GM19023 (cell line): ENCODE measurements at regions not wholly inside any gene's neighbourhood (a gene's known extent, or its start where the extent isn't known, plus 50 kb on each side); places are given as distances from the start of the nearest gene placed in this dataset.
"Not testable (repeated sequence)": the region's sequence is repeated elsewhere in the genome, so short reads cannot be mapped to it uniquely, and the experiment has no call there.

Experiments used
- ATAC-seq: cut with Tn5 transposase; IDR thresholded peaks from one replicate; pipeline ENCODE4 v1.9.1; 2021; ENCODE audit warnings: mild to moderate bottlenecking, moderate library complexity; ENCODE audit not compliant: unreplicated experiment

- no peak for ATAC-seq
Measured at GRCh38 chr13:94824601-94825000, 112.3 kb upstream of the SOX21 start.

- no peak for ATAC-seq
Measured at GRCh38 chr13:94822356-94822755, 110.0 kb upstream of the SOX21 start.

- no peak for ATAC-seq
Measured at GRCh38 chr13:94816256-94816655, 103.9 kb upstream of the SOX21 start.

- peak; percentile 98 for ATAC-seq
Measured at GRCh38 chr13:94813920-94814475, 101.7 kb upstream of the SOX21 start.

- ATAC-seq, result no peak
Measured at GRCh38 chr13:94811753-94812152, 99.4 kb upstream of the SOX21 start.

DNA sequence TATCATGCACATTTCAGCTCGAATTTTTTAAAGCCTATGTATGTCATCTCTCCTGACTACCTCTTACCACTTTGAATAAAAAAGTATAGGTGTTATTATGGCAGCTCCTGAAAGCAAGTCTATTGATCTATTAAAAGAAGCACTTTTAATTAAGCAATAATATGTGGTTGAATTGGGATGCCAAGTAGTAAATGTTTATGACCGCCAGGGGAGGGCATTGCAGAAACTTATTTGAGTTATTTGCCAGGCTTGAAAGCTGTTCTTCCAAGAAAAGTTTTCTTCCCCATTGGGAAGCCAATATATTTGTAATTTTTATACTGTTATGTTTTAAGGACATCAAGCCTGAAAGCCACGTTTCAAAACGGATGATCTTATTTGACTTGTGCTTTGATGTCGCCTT, 88.1 kb upstream of the SOX21 start:
- no peak for ATAC-seq

- no peak for ATAC-seq
Measured at GRCh38 chr13:94799299-94799698, 87.0 kb upstream of the SOX21 start.

DNA sequence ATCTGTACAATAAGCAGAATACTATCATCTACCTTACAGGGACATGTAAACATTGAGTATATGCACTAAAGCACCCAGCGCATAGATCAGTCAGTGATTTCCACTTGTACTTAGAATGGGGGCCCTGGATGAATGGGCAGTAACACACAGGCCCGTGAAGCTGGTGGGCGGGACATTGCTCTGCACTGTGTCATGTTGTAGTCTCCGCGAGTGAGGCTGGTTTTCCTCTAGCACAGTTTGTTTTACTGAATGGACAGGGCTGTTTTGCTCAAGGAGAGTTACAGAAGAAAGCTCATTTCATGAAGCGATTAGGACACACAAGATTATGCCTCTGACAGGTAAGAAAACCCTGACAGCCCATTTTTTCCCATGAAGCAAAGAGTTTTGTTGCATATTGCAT, 86.4 kb upstream of the SOX21 start:
- no peak for ATAC-seq

- ATAC-seq, result no peak
Measured at GRCh38 chr13:94795292-94795691, 82.9 kb upstream of the SOX21 start.

GRCh38 chr13:94786246-94786645, 73.9 kb upstream of the SOX21 start:
- ATAC-seq, result not testable (repeated sequence)

- no peak for ATAC-seq
Measured at GRCh38 chr13:94784066-94784465, 71.7 kb upstream of the SOX21 start.

- no peak for ATAC-seq
Measured at GRCh38 chr13:94783489-94783888, 71.1 kb upstream of the SOX21 start.

GRCh38 chr13:94780421-94780820, 68.1 kb upstream of the SOX21 start:
- ATAC-seq, result no peak

DNA sequence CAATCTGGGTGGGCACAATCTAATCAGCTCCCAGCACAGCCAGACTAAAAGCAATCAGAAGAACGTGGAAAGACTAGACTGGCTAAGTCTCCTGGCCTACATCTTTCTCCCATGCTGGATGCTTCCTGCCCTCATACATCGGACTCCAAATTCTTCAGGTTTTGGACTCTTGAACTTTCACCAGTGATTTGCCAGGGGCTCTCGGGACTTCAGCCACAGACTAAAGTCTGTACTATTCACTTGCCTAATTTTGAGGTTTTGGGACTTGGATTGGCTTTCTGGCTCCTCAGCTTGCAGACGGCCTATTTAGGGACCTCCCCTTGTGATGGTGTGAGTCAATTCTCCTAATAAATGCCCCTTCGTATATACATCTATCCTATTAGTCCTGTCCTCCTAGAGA, 66.6 kb upstream of the SOX21 start:
- no peak for ATAC-seq

DNA sequence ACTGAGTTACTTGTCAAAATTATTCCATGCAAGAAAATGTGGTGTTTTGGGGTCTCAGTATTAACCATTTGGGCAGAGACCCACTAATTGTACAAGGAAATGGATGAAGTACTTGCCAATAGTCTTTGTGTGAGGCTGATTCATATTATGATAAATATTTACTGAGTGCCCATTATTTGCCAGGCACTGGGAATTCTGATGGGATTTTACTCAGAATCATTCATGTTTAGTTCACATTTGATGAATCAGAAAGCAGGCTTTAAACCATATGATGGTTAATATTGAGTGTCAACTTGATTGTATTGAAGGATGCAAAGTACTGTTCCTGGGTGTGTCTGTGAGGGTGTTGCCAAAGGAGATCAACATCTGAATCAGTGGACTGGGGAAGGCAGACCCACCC, 66.2 kb upstream of the SOX21 start:
- no peak for ATAC-seq

DNA sequence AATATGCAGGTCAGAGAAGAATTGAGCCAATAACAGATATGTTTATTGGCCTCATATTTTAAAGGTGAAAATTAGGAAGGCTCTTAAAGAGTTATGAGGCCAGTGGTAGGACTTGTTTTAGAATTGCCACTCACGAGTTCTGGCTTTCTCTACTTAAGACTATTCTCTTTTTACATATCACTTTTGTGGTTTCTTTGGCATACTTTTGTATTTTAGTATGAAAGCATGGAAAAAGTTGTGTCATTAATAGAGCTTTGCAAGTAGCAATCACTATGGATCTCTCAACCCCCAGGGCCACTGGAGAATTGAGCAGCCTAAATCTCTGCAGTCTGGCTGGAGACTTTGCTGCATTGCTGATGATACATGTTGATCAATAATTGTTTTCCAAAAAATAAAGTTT, 64.6 kb upstream of the SOX21 start:
- ATAC-seq, result no peak

DNA sequence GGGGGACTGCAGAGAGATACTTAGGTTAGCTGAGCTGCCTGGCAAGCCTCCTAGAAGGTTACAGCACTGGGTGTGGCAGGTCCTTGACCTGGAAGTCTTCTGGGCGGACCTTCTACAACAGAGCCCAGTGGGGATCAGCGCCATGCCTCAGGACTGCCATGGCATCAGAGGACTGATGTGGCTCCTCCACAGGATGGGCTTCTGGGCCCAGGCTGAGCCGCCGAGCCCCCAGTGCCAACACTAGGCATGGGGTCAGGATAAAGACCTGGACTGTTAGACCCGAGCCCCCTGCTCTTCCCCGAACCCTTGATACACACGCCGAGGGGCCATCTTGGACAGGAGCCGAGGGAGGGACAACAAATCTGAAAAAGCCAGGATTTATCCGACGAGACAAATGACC, 64.0 kb upstream of the SOX21 start:
- no peak for ATAC-seq

DNA sequence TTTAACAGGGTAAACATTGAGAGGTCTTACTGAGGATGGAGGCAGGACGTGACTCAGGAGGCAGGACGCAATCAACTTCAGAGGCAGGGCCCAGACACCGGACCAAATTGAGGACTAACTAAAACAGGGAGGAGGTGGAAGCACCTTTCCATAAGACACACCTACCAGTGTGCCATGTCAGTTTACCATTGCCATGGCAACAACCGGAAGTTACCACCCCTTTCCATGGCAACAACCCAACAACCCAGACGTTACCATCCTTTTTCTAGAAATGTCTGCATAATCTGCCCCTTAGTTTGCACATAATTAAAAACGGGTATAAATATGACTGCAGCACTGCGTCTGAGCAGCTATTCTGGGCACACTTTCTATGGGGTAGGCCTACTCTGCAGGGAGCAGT, 53.5 kb upstream of the SOX21 start:
- ATAC-seq, result no peak

GRCh38 chr13:94764576-94765321, 52.4 kb upstream of the SOX21 start:
- ATAC-seq, result no peak
